Endothelial cell of umbilical vein (primary cell): ENCODE measurements at regions not wholly inside any gene's neighbourhood (a gene's known extent, or its start where the extent isn't known, plus 50 kb on each side); places are given as distances from the start of the nearest gene placed in this dataset.

Experiments
- BruUV-seq: library from RNA; stranded (reverse); fragments of 400-500 nt; replicated peaks from 2 replicates; lab custom pipeline; 2021; lab: Mats Ljungman, UMichigan
- CTCF ChIA-PET: fragments of 300-600, 350-600 bp; sonication (Branson Sonifier 250); formaldehyde crosslinking; loops from one replicate; lab custom pipeline; 2021; ENCODE audit warnings: antibody characterized with exemption, inconsistent platforms; lab: Charles Lee
- POLR2A ChIA-PET: fragments of 300-600, 350-600 bp; sonication (Branson Sonifier 250); formaldehyde crosslinking; loops from one replicate; lab custom pipeline; 2021; ENCODE audit warnings: antibody characterized with exemption, inconsistent platforms; lab: Charles Lee
- DNase-seq: peaks from one replicate; pipeline ENCODE4 v3.0.0-alpha.2; 2011; ENCODE audit warnings: low read depth, low spot score
- FAIRE-seq: peaks from 2 replicates; lab custom pipeline; 2011; peaks lifted over from hg19 to GRCh38; lab: Jason Lieb, UNC
- H2AFZ ChIP-seq: 2 replicates; pipeline ENCODE4 v1.6.0; 2012; ENCODE audit warnings: low read depth, low read length, control low read depth, inconsistent platforms
- H3K27ac ChIP-seq: 2 replicates; pipeline ENCODE4 v1.5.1; 2011; ENCODE audit warnings: low read depth, mild to moderate bottlenecking, control low read depth, low read length, moderate library complexity; ENCODE audit not compliant: insufficient read depth
- H3K27me3 ChIP-seq, 2 experiments: 2 replicates each; pipeline versions ENCODE4 v1.6.0 to v1.6.1; 2011; ENCODE audit warnings: low read length in 2 of 2, mixed read lengths in 1 of 2; ENCODE audit not compliant: control insufficient read depth in 2 of 2, insufficient read depth in 2 of 2
- H3K36me3 ChIP-seq, 2 experiments: 2 replicates in 1 of 2; 3 replicates in 1 of 2; pipeline ENCODE4 v1.5.1; 2011; ENCODE audit warnings: low read length in 2 of 2, mild to moderate bottlenecking in 1 of 2, moderate library complexity in 1 of 2; ENCODE audit not compliant: control insufficient read depth in 2 of 2, insufficient read depth in 2 of 2; ENCODE audit errors: extremely low read depth in 1 of 2
- H3K4me1 ChIP-seq: 3 replicates; pipeline ENCODE4 v1.5.1; 2011; ENCODE audit warnings: mild to moderate bottlenecking, low read length; ENCODE audit not compliant: control insufficient read depth, insufficient read depth; ENCODE audit errors: extremely low read depth
- H3K4me2 ChIP-seq: 2 replicates; pipeline ENCODE4 v1.6.1; 2011; ENCODE audit warnings: low read length, control low read depth, mixed read lengths; ENCODE audit not compliant: insufficient read depth
- H3K4me3 ChIP-seq, 3 experiments: fragments of 200-600 bp in 1 of 3; sonication (generic), shearing (Covaris generic) in 1 of 3; replicated peaks in 1 of 3; 2 replicates each; pipeline ENCODE4 v1.5.1; 2011 to 2016; ENCODE audit warnings: control low read depth in 3 of 3, low read length in 3 of 3, mild to moderate bottlenecking in 2 of 3, inconsistent platforms in 1 of 3, low read depth in 1 of 3, moderate library complexity in 1 of 3; ENCODE audit not compliant: insufficient read depth in 1 of 3
- H3K79me2 ChIP-seq: 2 replicates; pipeline ENCODE4 v1.6.0; 2012; ENCODE audit warnings: low read length, inconsistent platforms; ENCODE audit not compliant: control insufficient read depth, insufficient read depth
- H3K9ac ChIP-seq: replicated peaks from 2 replicates; pipeline ENCODE3; 2011; ENCODE audit warnings: low read length, control low read depth; ENCODE audit not compliant: insufficient read depth; ENCODE audit errors: extremely low read depth
- H3K9me1 ChIP-seq: replicated peaks from 3 replicates; pipeline ENCODE4 v1.6.0; 2011; ENCODE audit warnings: mild to moderate bottlenecking, low read length; ENCODE audit not compliant: control insufficient read depth, insufficient read depth; ENCODE audit errors: extremely low read depth
- H3K9me3 ChIP-seq: replicated peaks from 2 replicates; pipeline ENCODE4 v1.5.1; 2012; ENCODE audit warnings: low read length, inconsistent platforms; ENCODE audit not compliant: control insufficient read depth, insufficient read depth
- H4K20me1 ChIP-seq: replicated peaks from 2 replicates; pipeline ENCODE3; 2011; ENCODE audit warnings: mild to moderate bottlenecking, low read length; ENCODE audit not compliant: control insufficient read depth, insufficient read depth; ENCODE audit errors: extremely low read depth
- EZH2 ChIP-seq: IDR thresholded peaks from 2 replicates; pipeline ENCODE4 v1.6.1; 2012; ENCODE audit warnings: borderline replicate concordance, low read depth, mild to moderate bottlenecking, moderate library complexity, low read length, inconsistent platforms; ENCODE audit not compliant: severe bottlenecking
- FOS ChIP-seq: IDR thresholded peaks from 2 replicates; pipeline ENCODE4 v1.6.1; 2011; ENCODE audit warnings: mild to moderate bottlenecking, low read length, moderate library complexity, borderline replicate concordance; ENCODE audit not compliant: insufficient read depth
- GATA2 ChIP-seq: IDR thresholded peaks from 2 replicates; pipeline ENCODE4 v1.7.0; 2011; ENCODE audit warnings: low read depth, mild to moderate bottlenecking, moderate library complexity, mixed read lengths, low read length; ENCODE audit not compliant: insufficient read length, insufficient read depth
- JUN ChIP-seq: IDR thresholded peaks from 2 replicates; pipeline ENCODE4 v1.6.1; 2011; ENCODE audit warnings: borderline replicate concordance, low read depth; ENCODE audit not compliant: insufficient read length, insufficient read depth
- MYC ChIP-seq: IDR thresholded peaks from one replicate; pipeline ENCODE4 v1.6.1; 2011; ENCODE audit warnings: mild to moderate bottlenecking, low read depth, low read length
- POLR2A ChIP-seq: IDR thresholded peaks from 2 replicates; pipeline ENCODE4 v1.6.1; 2012; ENCODE audit warnings: low read depth, mild to moderate bottlenecking, control low read depth, low read length
- POLR2AphosphoS5 ChIP-seq: IDR thresholded peaks from 2 replicates; pipeline ENCODE4 v1.6.1; 2012; ENCODE audit warnings: low read depth, mild to moderate bottlenecking, control low read depth, low read length, moderate library complexity; ENCODE audit not compliant: insufficient read depth
- dilution Hi-C: fragments of 300-500 bp; cut with MboI; formaldehyde crosslinking; loops from one replicate; pipeline ENCODE4 v1.15.0; 2019; ENCODE audit warnings: low sequenced_read_pairs; ENCODE audit not compliant: extremely low pct_ligation_motif_present
- intact Hi-C: fragments of 100-400 bp; cut with micrococcal nuclease; formaldehyde crosslinking; loops from one replicate; pipeline ENCODE4 v1.10.0; 2022
- TF ChIP-seq, protein P1 (sequence below): IDR thresholded peaks from 2 replicates; pipeline ENCODE4 v1.6.1; 2011; ENCODE audit not compliant: insufficient read depth, insufficient read length
- TF ChIP-seq, protein P2 (sequence below), 2 donors: IDR thresholded peaks; 1 replicate in 1 of 2; 2 replicates in 1 of 2; pipeline ENCODE4 v1.5.1; 2011; ENCODE audit warnings: low read length in 2 of 2, mild to moderate bottlenecking in 2 of 2, moderate library complexity in 2 of 2, control low read depth in 1 of 2, inconsistent platforms in 1 of 2, low read depth in 1 of 2; ENCODE audit not compliant: insufficient read depth in 1 of 2; ENCODE audit errors: extremely low read depth in 1 of 2

DNA sequence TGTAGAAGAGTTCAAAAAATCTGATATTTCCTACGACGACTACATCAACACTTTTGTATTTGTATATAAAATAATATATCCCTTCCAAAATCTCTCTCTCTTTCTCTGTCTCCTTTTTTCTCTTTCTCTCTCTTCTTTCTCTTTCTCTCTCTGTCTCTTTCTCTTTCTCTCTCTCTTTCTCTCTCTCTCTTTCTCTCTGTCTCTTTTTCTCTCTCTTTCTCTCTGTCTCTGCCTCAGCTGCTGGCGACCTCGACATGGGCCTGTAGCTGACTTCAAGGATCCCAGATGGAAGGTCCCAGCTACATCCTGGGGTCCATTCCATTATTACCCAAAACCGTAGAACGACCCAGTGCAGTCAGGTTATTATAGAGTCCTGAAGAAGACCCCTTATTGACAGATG is 90.0 kb downstream of the CD24 start:
- dilution Hi-C loops = no loop called here
- FAIRE-seq (no peak), DNase-seq (no peak)
- Histone ChIP-seq H3K9ac (no peak overlapping the region), H3K36me3 (no peaks in the 10 kb centered on the region), H3K9me1 (no peaks in the 10 kb centered on the region), H3K9me3 (no peaks in the 10 kb centered on the region), H4K20me1 (no peaks in the 10 kb centered on the region), H3K27ac (no peak overlapping the region), H3K4me1 (no peaks in the 10 kb centered on the region), H3K4me2 (no peak overlapping the region), H3K4me3 (no peak overlapping the region), H2AFZ (no peak overlapping the region), H3K79me2 (no peaks in the 10 kb centered on the region), H3K27me3 (no peaks in the 10 kb centered on the region)
- POLR2A ChIA-PET = no interaction called here
- intact Hi-C loops = no loop called here
- CTCF ChIA-PET = no interaction called here
- no TSS peak for BruUV-seq
- no peak for TF ChIP-seq FOS
- TF ChIP-seq, protein P1, sequence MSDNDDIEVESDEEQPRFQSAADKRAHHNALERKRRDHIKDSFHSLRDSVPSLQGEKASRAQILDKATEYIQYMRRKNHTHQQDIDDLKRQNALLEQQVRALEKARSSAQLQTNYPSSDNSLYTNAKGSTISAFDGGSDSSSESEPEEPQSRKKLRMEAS = no peak
- no peak for TF ChIP-seq POLR2AphosphoS5
- TF ChIP-seq POLR2A = no peak
- TF ChIP-seq GATA2 = no peak
- no peak for TF ChIP-seq MYC
- TF ChIP-seq EZH2 = no peak
- TF ChIP-seq, protein P2, sequence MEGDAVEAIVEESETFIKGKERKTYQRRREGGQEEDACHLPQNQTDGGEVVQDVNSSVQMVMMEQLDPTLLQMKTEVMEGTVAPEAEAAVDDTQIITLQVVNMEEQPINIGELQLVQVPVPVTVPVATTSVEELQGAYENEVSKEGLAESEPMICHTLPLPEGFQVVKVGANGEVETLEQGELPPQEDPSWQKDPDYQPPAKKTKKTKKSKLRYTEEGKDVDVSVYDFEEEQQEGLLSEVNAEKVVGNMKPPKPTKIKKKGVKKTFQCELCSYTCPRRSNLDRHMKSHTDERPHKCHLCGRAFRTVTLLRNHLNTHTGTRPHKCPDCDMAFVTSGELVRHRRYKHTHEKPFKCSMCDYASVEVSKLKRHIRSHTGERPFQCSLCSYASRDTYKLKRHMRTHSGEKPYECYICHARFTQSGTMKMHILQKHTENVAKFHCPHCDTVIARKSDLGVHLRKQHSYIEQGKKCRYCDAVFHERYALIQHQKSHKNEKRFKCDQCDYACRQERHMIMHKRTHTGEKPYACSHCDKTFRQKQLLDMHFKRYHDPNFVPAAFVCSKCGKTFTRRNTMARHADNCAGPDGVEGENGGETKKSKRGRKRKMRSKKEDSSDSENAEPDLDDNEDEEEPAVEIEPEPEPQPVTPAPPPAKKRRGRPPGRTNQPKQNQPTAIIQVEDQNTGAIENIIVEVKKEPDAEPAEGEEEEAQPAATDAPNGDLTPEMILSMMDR (IDR thresholded peaks at IDR 0.05; ENCODE audit: extremely low read depth in 1 of 2, insufficient read depth in 1 of 2, low read depth in 1 of 2, low read length in 2 of 2) = no peak
- TF ChIP-seq JUN = no peak
